SKM-1 (cell line): ENCODE measurements at regions not wholly inside any gene's neighbourhood (a gene's known extent, or its start where the extent isn't known, plus 50 kb on each side); places are given as distances from the start of the nearest gene placed in this dataset.

Experiments used
- DNase-seq: peaks from one replicate; lab custom pipeline; 2025; ENCODE audit not compliant: unreplicated experiment; lab: John Stamatoyannopoulos, UW

DNA sequence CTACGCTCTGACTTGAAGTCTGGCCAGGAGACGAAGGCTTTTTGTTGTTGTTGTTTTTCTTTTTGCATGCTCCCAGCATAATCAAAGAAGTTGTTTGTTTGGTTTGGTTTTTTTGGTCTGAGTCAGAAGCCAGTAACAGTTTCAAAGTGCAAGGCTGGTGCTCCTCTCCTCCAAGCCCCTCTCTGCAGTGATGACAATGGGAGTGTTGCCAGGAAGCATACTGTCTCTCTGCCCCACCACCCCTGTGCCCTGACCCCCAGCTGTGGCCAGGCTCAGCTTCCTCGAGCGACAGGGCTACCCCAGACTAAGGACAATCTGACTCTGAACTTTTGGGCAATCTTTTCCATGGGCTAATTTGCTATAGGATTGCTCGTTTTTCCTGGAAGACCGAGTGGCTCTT lies 173.8 kb upstream of the PITX1 start:
- DNase-seq, result no peak

DNA sequence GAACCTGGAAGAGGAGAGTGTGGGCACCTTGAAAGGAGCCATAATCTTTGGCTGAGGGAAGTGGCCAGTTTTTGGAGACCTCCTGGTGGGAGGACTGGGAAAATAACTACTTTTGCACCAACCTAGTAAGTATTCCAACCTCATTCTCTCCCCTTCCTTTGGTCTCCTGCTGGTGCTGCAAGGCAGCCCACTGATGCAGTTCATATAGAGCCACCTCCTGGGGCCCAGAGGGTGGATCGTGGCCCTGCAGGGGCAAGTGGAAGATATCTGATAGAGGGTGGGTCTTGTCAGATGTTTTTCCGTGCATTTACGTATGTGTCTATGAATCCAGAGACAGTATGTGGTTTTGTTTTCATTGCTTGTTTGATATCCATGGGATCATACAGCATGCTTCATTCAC lies 172.8 kb upstream of the PITX1 start:
- no peak for DNase-seq

DNA sequence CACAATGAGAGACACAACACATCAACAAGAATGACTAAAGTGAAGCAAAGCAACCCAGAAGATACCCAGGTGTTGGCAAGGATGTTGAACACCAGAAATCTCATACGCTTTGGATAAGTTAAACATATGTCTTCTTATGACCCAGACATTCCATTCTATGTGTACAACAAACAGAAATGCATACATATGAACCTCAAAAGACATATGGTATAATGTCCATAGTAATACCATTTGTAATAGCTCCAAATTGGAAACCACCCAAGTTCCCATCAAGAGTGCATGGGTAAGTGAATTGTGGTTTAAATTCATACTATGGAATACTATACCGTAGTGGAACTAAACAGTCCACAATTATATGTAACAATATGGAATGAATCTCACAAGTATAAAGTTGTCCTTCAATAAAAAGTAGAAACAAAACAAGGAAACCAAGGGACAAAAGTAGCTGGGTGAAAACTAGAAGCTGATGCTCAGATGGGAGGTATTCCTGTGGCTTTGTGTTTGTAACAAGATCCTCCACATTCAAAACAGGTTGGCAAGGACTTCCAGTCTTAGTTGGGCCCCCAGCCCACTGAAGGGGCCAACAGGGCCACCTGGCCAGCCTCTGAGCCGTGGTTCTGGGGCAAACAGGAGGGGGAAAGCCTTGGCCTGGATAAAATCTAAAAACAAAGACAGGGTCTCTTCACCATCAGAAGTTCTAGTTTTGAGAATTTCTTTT lies 171.8 kb upstream of the PITX1 start:
- no peak for DNase-seq

DNA sequence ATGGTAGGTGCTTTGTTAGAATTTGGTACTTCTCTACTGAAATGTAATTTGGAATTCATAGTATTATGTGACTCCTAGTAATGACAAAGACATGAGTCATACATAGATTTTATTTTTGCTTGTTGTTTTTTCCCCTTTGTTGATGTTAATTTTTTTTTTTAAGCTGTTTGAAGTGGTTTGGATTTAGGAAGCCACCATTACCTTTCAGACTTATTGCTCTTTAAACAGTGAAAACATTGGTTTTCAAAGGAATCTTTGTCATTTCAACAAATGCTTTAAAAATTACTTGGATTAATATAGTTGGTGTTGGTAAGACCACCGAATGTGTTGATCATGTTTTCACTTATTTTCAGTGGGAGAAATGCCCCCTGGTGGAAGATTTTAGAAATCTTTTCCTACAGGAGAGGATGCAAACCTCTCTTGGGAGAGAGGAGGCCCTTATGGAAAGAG lies 170.1 kb upstream of the PITX1 start:
- no peak for DNase-seq

DNA sequence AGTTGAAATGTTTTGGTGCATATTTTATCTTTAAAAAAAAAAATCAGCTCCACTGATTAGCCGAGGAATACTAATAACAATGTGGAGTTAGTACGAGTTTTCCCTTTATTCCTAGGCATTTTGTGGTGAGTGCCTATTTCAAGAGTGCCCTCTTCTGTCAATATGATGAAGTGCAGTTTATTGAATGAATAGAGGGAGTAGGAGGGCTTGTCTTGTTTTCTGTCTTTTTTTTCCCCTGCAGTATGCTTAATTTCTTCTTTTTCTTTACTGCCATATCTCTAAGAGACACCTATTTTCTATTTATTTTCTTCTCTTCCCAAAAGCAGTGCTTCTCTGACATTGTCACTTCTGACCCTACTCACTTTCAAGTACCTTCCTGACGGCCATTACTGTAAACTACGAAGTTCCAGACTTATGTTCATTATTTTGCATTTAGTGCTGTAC lies 169.6 kb upstream of the PITX1 start:
- peak; percentile 19 for DNase-seq

DNA sequence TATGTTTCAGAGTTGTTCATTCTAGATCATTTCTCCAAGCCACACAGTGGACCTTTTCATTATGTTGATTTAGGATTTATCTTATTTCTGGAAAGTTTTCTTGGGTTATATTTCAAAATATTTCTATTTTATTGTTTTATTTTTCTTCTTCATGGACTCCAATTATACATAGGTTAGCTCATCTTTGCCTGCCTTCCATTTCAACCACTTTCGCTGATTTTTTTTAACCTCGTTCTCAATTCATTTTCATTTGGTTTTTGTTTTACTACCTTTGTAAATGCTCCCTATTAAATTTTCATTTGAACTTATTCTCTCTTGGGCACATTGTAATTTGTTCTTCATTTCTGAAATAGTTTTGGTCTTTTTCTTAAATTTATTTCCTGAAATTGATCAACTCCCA lies 169.0 kb upstream of the PITX1 start:
- DNase-seq, result no peak

DNA sequence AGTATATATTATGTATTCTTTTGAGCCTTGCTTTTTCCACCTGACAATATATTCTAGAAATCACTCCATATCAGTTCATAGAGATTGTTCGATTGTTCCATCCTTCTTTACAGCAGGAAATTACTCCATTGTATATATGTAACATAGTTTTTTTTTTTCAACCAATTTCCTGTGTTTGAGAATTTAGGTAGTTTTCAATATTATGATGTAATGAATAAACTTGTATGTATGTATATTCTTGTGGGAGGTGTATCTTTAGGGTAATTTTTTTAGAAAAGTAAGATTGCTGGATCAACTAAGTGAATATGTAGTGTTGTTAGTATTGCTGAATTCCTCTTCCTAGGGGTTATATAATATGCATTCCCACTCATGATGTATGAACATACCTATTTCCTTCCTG lies 165.9 kb upstream of the PITX1 start:
- DNase-seq, result no peak

DNA sequence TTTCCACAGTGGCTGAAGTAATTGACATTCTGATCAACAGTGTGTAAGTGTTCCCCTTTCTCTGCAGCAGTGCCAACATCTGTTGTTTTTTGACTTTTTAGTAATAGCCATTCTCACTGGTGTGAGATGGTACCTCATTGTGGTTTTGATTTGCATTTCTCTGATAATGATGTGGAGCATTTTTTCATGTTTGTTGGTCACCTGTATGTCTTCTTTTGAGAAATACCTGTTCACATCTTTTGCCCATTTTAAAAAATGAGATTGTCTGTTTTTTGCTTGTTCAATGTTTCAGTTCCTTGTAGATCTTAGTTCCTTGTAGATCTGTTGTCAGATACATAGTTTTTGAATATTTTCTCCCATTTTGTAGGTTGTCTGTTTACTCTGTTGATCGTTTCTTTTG lies 162.5 kb upstream of the PITX1 start:
- no peak for DNase-seq

DNA sequence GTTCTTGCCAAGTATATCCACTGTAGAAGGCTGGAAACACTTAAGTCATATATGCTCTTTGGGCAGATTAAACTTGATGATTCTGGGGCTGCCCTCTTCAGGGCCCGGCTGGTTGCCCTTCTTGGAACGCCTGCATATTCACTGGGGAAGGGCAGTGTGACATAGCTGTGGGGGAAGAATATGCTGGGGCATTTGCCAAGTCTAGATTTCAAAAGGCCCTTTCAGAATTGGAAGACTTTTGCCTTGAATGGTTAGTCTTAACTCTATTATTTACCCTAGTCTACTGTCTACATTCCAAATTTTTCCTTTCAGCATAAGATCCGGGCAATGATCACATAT lies 161.2 kb upstream of the PITX1 start:
- DNase-seq, result no peak

DNA sequence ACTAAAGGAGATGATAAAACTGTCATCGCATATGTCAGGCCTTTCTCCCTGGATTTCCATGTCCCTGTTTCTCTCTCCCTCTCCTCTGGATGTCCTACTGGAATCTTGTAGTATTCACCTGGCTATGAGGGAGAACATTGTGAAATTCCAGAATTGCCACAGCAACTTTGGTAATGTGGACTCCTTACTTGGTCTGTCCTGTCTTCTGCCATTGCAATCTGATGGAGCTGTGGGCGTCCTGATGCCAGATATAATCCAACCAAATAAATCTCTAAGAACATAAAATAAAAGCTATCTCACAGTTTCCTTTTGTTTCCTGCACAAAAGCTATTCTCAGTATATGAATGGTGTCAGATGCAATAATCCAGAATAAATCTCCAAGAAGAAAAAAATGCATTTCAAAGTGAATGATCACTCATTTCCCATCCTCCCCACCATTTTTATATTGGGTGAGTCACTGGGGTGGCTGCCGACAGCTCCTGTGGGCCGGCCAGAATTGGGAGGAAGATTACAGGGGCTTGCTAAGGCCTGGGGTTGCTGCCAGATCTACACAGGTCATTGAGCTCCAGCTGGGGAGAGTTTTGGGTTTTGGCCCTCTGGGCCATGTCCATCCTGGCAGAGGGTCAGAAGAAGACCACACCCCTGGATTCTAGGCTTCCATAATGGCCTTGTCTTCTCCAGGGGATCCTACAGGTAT lies 160.7 kb upstream of the PITX1 start:
- DNase-seq, result no peak

DNA sequence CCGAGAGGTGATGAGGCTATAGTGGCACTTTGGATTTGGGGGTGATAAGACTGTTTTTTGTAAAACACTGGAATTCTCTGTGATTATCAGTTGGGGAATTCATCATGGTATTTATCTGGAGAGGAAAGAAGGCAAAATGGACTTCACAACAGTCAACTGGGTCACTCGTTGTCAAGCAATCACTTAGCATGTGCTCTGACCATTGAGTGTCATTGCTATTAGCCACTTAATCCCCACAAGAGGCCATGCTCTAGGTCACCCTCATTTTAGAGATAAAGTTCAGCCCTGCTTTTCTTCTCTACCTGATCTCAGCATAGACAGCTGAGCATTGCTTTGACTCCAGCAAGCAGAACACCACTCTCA lies 160.1 kb upstream of the PITX1 start:
- DNase-seq, result no peak

DNA sequence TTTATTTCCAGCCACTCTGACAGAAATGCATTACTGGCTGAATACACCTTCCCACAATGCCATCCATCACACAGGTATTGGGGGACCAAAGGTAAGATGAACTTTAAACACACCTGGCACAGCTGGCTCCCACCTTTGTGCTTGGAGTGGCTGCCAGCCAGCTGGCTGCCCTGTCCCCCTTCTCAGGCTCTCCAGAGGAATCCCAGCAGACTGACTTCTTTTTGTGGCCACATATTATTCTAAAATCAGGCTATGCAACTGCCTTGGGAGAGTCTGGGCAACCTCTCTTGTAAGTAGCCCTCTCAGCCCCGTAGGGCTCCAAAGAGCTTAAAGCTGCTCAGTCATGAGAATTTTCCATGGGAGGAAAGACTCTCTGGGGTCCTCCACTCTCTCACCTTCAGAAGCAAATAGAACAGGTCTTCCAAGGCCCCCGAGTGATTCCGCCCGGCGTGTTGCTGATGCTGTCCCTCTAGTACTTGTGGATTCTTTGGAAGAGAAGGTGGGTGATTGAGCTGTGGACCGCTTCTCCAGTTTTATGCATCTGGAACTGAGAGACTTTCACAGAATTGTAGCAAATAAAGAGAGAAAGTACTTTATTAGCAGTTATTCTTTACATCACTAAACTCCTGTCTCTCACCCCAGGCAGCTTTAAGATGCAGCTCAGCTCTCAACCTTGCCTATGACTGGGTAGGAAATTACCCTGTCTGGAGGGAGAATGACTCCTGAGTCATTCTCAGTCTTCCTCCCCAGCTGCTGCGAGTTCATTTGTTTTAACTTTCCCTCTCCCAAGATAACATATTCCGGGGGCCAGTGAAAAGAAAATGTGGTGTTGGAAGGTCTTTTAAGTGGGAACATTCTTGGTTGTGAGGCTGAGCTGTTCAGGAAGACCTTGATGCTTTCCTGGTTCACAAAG lies 159.4 kb upstream of the PITX1 start:
- DNase-seq, result no peak

DNA sequence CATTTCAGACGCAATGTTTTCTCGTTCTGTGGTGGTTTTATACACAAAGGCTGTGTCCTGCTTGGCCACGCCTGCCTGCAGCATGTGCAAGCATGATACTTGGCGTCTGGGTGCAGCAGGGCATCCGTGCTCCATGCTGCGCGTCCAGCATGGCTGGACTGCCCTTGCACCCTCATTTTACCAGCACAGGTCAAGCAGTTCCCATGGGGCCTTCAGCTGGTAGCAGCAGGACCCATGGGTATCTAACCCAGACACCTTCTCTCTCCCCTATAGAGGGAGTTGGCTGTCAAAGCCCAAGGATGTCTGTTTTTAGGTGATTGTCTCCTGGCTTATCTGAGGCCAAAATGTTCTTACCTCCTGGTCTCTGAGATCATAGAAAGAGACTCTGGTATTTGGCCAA lies 158.3 kb upstream of the PITX1 start:
- DNase-seq, result no peak

DNA sequence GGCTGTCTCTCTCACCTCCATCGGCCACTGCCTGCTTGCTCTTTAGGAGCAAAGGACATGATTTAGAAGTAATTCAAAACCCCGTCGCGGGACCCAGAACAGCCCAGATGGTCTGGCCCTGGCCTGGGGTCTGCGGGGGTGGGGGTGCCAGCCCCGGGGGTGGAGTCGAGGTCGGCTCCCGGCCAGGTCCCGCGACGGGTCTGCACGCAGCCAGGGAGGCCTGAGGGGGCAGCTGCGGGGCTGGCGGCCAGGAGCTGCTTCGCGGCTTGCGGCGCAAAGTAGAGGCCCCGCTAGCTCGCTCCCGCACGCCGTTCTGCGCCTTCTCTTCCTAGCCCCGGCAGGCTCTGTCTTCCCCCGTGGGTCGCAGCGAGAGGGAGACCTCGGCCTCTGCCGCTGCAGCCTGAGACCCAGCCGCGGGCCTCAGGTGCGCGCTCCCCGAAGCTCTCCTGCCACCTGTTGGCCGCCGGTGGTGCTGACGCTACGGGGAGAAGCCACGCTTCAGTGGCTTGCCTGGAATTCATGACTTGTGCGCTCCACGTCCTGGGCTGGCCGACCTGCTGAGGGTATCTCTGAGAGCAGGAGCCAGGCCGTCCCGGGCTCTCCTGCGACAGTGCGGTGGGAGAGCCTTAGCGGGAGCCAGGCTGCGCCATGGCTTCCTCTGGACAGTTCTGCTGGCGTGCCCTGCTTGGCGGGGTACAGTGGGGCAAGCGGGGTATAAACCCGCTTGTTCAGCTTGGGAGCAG lies 157.2 kb upstream of the PITX1 start:
- peak; percentile 66 for DNase-seq

DNA sequence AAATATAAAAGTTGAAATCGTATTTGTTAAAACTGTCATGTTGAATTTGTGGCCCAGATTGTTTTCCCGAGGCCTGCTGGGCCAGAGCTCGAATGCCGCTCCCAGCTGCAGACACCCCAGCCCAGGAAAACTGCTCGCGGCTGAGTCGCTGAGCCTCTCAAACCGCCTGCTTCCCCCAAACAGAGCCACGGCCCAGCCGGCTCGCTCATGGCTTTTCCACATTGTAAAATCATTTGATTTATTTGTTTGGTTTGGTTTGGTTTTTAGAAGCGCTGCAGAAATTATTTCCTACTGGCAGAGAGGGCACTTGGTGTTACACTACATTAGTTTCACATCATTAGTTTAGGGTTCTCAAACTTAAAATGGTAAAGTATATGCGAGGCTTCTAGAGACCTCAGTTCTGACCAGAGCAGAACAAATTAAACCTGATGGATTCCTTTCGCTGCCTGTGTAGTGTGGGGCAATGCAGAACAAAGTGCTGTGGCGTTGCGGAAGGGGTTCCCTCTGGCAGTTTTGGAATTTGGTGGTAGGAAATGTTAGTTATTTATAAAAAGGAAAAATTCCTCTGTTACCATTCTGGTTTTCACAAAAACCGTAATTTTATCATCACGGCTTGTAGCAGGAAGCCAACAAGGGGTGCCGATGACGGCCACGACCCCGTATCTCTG lies 156.5 kb upstream of the PITX1 start:
- no peak for DNase-seq

DNA sequence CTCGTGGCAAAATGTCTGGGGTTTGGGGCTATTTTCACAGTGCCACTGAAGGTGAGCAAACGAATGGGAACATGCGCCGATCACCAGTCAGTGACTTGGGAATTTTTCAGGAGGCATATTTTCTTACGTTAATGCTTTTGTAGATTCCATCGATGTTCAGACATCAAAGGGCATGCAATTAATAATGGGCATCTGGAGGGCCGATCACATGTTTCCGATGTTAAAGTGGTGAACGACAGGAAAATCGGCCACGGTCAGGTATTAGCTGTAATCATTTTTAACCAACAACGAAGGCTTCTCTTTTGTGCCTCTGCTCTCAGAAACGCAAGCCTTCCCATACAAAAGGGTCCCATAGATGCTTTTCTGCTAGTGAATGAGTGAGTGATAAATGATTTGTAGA lies 155.0 kb upstream of the PITX1 start:
- no peak for DNase-seq

DNA sequence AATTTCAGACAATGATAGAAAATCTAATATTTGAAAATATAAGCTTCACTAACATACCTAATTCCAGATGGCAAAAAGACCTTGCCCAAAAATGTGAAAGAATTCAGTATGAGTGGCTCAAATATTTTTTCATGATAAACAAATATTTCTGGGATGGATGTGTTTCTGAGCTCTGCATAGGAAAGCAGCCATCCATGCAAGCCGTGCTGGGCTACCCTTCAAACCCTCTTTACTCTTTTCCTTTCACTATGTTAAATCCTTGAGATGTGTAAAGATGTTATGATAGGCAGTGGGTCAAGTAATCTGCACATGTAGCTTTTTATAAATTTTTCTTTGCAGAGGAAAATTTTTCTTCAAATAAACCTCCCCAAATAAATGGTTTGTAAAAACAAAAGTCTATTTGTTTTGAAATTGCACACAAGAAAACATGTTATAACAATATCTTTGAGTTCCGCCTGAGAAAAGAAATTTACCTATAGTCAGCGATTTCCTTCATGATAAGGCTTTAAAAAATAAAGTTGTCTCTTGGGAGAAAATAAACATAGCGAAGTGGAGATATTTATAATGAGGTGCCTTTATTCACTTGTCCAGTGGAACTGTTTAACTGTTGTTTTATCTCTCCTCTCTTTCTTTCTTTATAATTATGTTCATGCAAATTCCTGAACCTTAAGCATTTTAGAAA lies 154.3 kb upstream of the PITX1 start:
- DNase-seq, result no peak

DNA sequence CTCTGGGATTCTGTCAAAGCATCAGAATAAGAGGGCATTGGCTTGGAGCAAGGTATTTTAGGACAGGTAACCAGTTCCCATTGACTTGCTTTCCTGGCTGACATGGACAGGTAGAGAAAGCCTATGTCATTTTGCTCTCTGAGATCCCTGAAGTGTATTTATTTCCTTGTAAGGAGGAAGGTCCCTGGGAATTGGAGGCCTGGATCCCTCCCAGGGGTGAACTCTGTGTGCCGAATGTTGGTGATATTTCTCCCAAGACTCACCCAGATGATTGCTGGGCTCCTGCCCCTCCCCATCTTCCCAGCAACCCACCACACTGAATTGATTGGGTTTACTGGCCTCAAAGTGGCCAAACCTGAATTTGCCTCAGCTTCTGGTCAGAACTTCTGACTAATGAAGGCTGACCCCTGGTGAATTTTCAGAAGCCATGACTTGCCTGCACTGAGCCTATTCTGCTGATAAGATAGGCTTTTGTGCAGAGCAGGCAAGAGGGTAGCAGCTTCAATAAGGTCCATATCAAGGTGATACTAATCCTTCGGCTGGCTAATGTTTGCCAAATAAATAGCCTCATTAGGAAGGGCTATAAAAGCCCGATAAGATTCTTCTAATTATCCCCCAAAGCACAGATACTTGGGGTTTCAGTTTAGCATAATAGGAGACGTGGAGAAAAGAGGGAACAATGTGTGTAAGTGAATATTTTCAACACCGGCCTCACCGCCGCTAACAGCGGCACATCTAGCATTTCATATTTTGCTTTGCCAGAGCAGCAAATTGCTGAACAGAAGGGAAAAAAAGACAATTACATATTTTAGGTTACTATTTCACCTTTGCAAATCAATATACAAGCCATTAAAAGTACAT lies 152.9 kb upstream of the PITX1 start:
- DNase-seq, result no peak

DNA sequence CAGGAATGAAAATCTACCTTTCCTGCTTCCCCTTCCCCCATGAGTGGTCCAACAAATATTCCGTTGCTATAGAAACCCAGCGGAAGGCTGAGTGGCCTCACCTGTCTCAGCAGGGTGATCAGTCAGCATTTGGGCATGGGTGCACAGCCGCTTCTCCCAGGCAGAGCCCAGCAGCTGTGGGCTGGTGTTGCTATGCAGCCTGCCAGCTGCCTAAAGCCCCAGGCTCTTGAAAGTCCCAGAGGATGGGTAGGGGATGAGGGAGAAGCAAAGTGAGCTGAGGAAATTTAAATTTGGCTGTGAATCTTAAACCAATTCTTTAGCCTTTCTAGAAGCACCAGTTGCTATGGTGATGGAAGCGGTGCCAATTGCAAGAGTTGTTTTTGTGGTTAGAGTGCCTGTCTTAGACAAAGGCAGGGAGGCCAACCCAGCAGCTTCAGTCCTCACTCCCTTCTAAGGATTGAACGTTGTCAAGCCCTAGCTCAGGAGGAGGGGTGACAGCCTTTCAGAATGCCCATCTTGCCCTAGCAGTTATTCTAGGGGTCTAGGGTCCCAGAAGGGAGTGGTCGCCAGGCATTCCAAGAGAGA lies 151.5 kb upstream of the PITX1 start:
- no peak for DNase-seq
